Caco-2 (cell line): ENCODE measurements at regions not wholly inside any gene's neighbourhood (a gene's known extent, or its start where the extent isn't known, plus 50 kb on each side); places are given as distances from the start of the nearest gene placed in this dataset.

Experiments
- BruUV-seq: library from RNA; stranded (reverse); fragments of 400-500 nt; replicated peaks from 2 replicates; lab custom pipeline; 2021; lab: Mats Ljungman, UMichigan
- CTCF ChIA-PET: fragments of 300-600 bp; sonication (Branson Sonifier 250); formaldehyde crosslinking; loops from one replicate; lab custom pipeline; 2022; ENCODE audit warnings: antibody characterized with exemption; lab: Charles Lee
- POLR2A ChIA-PET: fragments of 300-600 bp; sonication (Branson Sonifier 250); formaldehyde crosslinking; loops from one replicate; lab custom pipeline; 2022; ENCODE audit warnings: antibody characterized with exemption; lab: Charles Lee
- DNase-seq, 2 experiments: peaks; one replicate each; pipeline versions ENCODE4 v3.0.0 to v3.0.0-alpha.2; 2020 to 2022
- H3K27me3 ChIP-seq: replicated peaks from 2 replicates; pipeline ENCODE4 v1.6.0; 2011; ENCODE audit warnings: low read length; ENCODE audit not compliant: control insufficient read depth, insufficient read depth
- H3K36me3 ChIP-seq: 2 replicates; pipeline ENCODE4 v1.5.1; 2011; ENCODE audit warnings: low read length; ENCODE audit not compliant: control insufficient read depth, insufficient read depth
- H3K4me1 ChIP-seq: fragments of 250-450 bp; sonication (Bioruptor Pico); 2 replicates; pipeline ENCODE4 v1.5.1; 2020; ENCODE audit warnings: mild to moderate bottlenecking
- H3K4me3 ChIP-seq: 2 replicates; pipeline ENCODE4 v1.5.1; 2011; ENCODE audit warnings: low read depth, mild to moderate bottlenecking, control low read depth, low read length
- H3K9me3 ChIP-seq: fragments of 250-450 bp; sonication (Bioruptor Pico); 2 replicates; pipeline ENCODE4 v1.5.1; 2020; ENCODE audit warnings: mild to moderate bottlenecking, moderate library complexity
- H3K27ac Mint-ChIP-seq: one replicate; pipeline ENCODE4 v1.8.0; 2022; ENCODE audit warnings: mixed read lengths; ENCODE audit not compliant: unreplicated experiment
- H3K27me3 Mint-ChIP-seq: one replicate; pipeline ENCODE4 v1.8.0; 2022; ENCODE audit warnings: mixed read lengths; ENCODE audit not compliant: insufficient read depth, unreplicated experiment
- H3K36me3 Mint-ChIP-seq: one replicate; pipeline ENCODE4 v1.8.0; 2022; ENCODE audit warnings: mild to moderate bottlenecking, mixed read lengths; ENCODE audit not compliant: insufficient read depth, unreplicated experiment
- H3K4me1 Mint-ChIP-seq: one replicate; pipeline ENCODE4 v1.8.0; 2022; ENCODE audit warnings: low read depth, mixed read lengths; ENCODE audit not compliant: unreplicated experiment
- H3K4me3 Mint-ChIP-seq: one replicate; pipeline ENCODE4 v1.8.0; 2022; ENCODE audit warnings: mild to moderate bottlenecking, moderate library complexity, mixed read lengths; ENCODE audit not compliant: unreplicated experiment
- H3K9me3 Mint-ChIP-seq: one replicate; pipeline ENCODE4 v1.8.0; 2022; ENCODE audit warnings: mixed read lengths; ENCODE audit not compliant: unreplicated experiment
- intact Hi-C: fragments of 100-400 bp; cut with micrococcal nuclease; formaldehyde crosslinking; loops from one replicate; pipeline ENCODE4 v1.10.0; 2022; ENCODE audit not compliant: unreplicated experiment
- TF ChIP-seq, protein P1 (sequence below), 2 experiments: fragments of 200-600 bp in 1 of 2; IDR thresholded peaks; 1 replicate in 1 of 2; 2 replicates in 1 of 2; pipeline versions ENCODE4 v1.5.1 to v1.8.0; 2011 to 2022; ENCODE audit warnings: antibody characterized with exemption in 1 of 2, control low read depth in 1 of 2, inconsistent platforms in 1 of 2, low read depth in 1 of 2, low read length in 1 of 2, mild to moderate bottlenecking in 1 of 2, moderate library complexity in 1 of 2; ENCODE audit not compliant: insufficient read depth in 1 of 2, severe bottlenecking in 1 of 2, unreplicated experiment in 1 of 2

DNA sequence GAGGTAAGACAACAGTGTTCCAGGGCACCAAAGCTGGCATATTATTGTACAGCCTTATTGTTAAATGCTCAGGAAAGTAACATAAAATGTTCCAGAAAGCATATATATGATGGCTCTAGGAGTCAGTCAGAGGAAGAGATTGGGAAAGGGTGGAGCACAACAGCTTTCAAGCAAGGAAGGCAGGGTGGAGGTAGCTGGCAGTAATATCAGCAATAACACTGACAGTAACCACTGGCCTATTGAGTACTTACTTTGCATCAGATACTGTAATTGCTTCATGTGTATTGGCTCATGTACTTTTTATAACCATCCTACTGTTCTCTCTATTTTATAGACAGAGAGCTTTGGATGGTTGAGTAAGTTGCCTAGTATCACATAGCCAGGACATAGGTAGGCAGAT, 830.2 kb downstream of the DHX35 start:
- DNase-seq, result no peak
- CTCF ChIA-PET, result no interaction called here
- no peaks in the 10 kb centered on the region for H3K4me1 Mint-ChIP-seq
- H3K4me3 Mint-ChIP-seq, result no peak overlapping the region
- no peak overlapping the region for H3K4me3 ChIP-seq
- TF ChIP-seq, protein P1, sequence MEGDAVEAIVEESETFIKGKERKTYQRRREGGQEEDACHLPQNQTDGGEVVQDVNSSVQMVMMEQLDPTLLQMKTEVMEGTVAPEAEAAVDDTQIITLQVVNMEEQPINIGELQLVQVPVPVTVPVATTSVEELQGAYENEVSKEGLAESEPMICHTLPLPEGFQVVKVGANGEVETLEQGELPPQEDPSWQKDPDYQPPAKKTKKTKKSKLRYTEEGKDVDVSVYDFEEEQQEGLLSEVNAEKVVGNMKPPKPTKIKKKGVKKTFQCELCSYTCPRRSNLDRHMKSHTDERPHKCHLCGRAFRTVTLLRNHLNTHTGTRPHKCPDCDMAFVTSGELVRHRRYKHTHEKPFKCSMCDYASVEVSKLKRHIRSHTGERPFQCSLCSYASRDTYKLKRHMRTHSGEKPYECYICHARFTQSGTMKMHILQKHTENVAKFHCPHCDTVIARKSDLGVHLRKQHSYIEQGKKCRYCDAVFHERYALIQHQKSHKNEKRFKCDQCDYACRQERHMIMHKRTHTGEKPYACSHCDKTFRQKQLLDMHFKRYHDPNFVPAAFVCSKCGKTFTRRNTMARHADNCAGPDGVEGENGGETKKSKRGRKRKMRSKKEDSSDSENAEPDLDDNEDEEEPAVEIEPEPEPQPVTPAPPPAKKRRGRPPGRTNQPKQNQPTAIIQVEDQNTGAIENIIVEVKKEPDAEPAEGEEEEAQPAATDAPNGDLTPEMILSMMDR (IDR thresholded peaks at IDR 0.05; ENCODE audit: insufficient read depth in 1 of 2, low read depth in 1 of 2, low read length in 1 of 2, severe bottlenecking in 1 of 2, unreplicated experiment in 1 of 2), result no peak
- BruUV-seq, result no TSS peak
- H3K36me3 Mint-ChIP-seq, result no peaks in the 10 kb centered on the region
- H3K27me3 ChIP-seq, result no peaks in the 10 kb centered on the region
- no peaks in the 10 kb centered on the region for H3K9me3 ChIP-seq
- H3K36me3 ChIP-seq, result no peaks in the 10 kb centered on the region
- H3K27ac Mint-ChIP-seq, result no peak overlapping the region
- peaks cover 2% of the 10 kb centered on the region for H3K27me3 Mint-ChIP-seq
- intact Hi-C loops, result no loop called here
- POLR2A ChIA-PET, result no interaction called here
- no peaks in the 10 kb centered on the region for H3K9me3 Mint-ChIP-seq
- no peaks in the 10 kb centered on the region for H3K4me1 ChIP-seq

DNA sequence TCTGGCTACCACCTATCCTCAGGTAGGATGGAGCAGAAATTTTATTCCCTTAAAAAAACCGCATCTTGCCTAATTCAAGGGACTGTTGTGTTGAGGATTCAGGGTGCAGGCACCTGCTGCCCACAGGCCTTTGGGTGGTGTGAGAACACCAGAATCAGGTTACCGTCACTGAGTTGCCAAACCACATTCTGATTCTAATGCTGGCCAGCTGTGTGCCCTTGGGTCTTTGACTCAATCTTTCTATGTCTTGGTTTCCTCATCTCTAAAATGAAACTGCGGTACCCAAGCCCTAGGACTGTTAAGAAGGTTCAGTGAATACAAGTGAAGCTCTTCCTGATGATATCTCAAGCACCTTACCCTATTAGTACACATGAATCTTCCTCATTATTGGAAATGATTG, 827.3 kb downstream of the DHX35 start:
- no peaks in the 10 kb centered on the region for H3K36me3 Mint-ChIP-seq
- BruUV-seq, result no TSS peak
- DNase-seq, result no peak
- H3K9me3 Mint-ChIP-seq, result no peaks in the 10 kb centered on the region
- no peak overlapping the region for H3K27ac Mint-ChIP-seq
- Histone ChIP-seq H3K36me3 (no peaks in the 10 kb centered on the region), H3K4me1 (no peaks in the 10 kb centered on the region), H3K27me3 (no peaks in the 10 kb centered on the region), H3K9me3 (0 out of 2 replicates have a peak, but pooled peaks cover 2% of the 10 kb centered on the region), H3K4me3 (no peak overlapping the region)
- POLR2A ChIA-PET, result no interaction called here
- H3K4me3 Mint-ChIP-seq, result no peak overlapping the region
- TF ChIP-seq, protein P1 (IDR thresholded peaks at IDR 0.05; ENCODE audit: insufficient read depth in 1 of 2, low read depth in 1 of 2, low read length in 1 of 2, severe bottlenecking in 1 of 2, unreplicated experiment in 1 of 2), result no peak
- CTCF ChIA-PET, result interaction anchor here (0.9 kb wide), 1 partner anchor 85 kb away, joined by 5 read pairs; no protein-coding TSS in a partner anchor
- intact Hi-C loops, result no loop called here
- peaks cover 2% of the 10 kb centered on the region for H3K27me3 Mint-ChIP-seq
- no peaks in the 10 kb centered on the region for H3K4me1 Mint-ChIP-seq

DNA sequence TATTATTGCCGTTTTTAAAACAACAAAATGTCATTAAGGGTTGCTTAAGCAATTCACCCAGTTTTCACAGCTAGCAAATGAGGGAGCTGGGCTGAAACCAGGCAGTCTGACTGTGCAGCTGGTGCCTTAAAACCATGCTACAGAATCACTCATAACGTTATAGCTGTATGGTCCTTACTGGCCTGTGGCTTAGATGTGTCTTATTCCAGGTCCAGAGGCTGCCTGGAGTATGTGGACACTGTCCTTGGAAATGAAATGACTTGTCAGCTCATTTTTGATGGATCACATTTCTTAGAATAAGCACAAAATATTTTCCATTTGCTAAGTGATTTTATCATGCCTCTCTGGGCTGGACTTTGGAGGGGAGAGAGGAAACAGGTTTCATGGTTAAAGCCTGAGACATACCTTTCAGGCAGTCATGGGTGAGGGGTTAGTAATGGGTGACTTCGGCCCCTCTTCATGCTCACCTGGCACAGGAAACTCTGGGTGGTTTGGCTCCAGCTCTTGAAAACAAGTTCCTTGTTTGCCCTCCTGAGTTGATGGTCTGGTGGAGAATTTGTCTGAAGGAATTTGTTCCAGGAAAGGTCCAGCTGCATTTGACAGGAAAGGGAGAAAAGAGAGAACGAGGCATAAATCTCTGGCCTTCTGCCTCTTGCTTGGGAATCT, 823.2 kb downstream of the DHX35 start:
- peaks cover 2% of the 10 kb centered on the region for H3K27me3 Mint-ChIP-seq
- Histone ChIP-seq H3K4me1 (no peaks in the 10 kb centered on the region), H3K36me3 (no peaks in the 10 kb centered on the region), H3K9me3 (peaks cover 5% of the 10 kb centered on the region; the same call in 1 of the 2 replicates), H3K27me3 (no peaks in the 10 kb centered on the region), H3K4me3 (no peak overlapping the region)
- TF ChIP-seq, protein P1 (IDR thresholded peaks at IDR 0.05; ENCODE audit: insufficient read depth in 1 of 2, low read depth in 1 of 2, low read length in 1 of 2, severe bottlenecking in 1 of 2, unreplicated experiment in 1 of 2), result no peak
- POLR2A ChIA-PET, result no interaction called here
- no peaks in the 10 kb centered on the region for H3K4me1 Mint-ChIP-seq
- no peak overlapping the region for H3K4me3 Mint-ChIP-seq
- DNase-seq, result no peak
- no peak overlapping the region for H3K27ac Mint-ChIP-seq
- intact Hi-C loops, result no loop called here
- peaks cover 17% of the 10 kb centered on the region for H3K9me3 Mint-ChIP-seq
- H3K36me3 Mint-ChIP-seq, result no peaks in the 10 kb centered on the region
- no TSS peak for BruUV-seq
- CTCF ChIA-PET, result no interaction called here
